ENCODE measurements at regions not wholly inside any gene's neighbourhood (a gene's known extent, or its start where the extent isn't known, plus 50 kb on each side); places are given as distances from the start of the nearest gene placed in this dataset.
"Not testable (repeated sequence)": the region's sequence is repeated elsewhere in the genome, so short reads cannot be mapped to it uniquely, and the experiment has no call there.

DNA sequence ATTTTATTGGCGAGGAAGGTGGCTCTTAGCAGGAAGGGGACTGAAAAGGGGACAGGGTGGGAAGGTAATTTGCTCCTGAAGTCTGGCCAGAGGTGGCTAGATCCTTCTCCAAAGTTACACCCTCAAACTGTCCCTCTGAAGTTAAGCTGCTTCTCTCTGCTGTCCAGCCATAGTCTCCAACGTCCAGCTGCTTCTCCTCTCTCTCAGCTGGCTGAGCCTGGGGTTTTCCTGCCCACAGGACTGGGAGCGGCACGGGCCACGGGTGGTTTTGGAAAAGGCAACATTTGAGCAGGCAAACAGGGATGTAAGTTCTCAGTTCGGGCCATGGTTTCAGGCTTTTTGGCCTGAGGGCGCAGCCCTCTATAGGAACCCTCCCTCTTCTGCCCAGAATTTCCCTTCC is 128.3 kb downstream of the YIPF5 start:
- DNase-seq (ENCODE audit: extremely low read depth, low read depth), result no peak

- no peak for DNase-seq (ENCODE audit: extremely low read depth, low read depth)
Observed at GRCh38 chr5:144048259-144048856, 122.1 kb downstream of the YIPF5 start.

DNA sequence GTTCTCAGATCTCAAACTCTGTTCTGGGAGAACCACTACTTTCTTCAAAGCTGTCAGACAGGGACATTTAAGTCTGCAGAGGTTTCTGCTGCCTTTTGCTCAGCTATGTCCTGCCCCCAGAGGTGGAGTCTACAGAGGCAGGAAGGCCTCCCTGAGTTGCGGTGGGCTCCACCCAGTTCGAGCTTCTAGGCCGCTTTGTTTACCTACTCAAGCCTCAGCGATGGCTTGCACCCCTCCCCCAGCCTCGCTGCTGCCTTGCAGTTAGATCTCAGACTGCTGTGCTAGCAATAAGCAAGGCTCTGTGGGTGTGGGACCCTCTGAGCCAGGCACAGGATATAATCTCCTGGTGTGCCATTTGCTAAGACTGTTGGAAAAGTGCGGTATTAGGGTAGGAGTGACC is 115.1 kb downstream of the YIPF5 start:
- DNase-seq (ENCODE audit: extremely low read depth, low read depth), result not testable (repeated sequence)

GRCh38 chr5:144060091-144060490 is 110.4 kb downstream of the YIPF5 start:
- DNase-seq (ENCODE audit: extremely low read depth, low read depth), result not testable (repeated sequence)

DNA sequence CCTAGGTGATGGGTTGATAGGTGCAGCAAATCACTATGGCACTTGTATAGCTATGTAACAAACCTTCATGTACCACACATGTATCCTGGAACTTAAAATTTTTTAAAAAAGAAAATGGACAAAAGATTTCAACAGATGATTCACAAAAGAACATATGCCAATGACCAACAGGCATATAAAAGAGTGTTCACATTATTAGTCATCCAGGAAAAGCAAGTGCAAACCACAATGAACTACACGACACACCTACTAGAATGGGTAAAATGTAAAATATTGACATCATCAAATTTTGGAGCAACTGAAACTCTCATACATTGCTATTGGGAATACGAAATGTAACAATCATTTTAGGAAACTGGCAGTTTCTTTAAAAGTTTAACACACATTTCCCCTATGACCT is 109.9 kb downstream of the YIPF5 start:
- DNase-seq (ENCODE audit: extremely low read depth, low read depth), result no peak

DNA sequence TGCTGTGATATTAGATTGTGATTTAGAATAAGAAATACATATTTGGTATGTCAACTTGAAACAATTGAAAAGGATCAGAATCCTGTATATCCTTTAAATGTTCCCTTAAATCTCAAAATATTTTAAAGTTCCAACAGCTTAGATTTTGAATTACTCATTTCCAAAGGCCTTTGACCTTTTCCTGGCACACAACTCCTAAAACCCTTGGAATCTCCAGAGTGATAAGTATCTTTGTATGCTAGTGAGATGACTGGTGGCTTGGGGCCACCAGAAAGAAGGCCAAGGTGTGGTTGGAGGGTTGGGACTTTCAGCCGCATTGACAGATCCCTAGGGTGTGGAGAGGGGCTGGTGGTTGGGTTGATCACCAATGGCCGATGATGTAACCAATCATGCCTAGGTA is 104.7 kb downstream of the YIPF5 start:
- DNase-seq (ENCODE audit: extremely low read depth, low read depth), result no peak

GRCh38 chr5:144072518-144072927 is 97.9 kb downstream of the YIPF5 start:
- DNase-seq (ENCODE audit: extremely low read depth, low read depth), result no peak

GRCh38 chr5:144076521-144077083 is 93.9 kb downstream of the YIPF5 start:
- DNase-seq (ENCODE audit: extremely low read depth, low read depth), result no peak

GRCh38 chr5:144083185-144083584 is 87.3 kb downstream of the YIPF5 start:
- DNase-seq (ENCODE audit: extremely low read depth, low read depth), result no peak

GRCh38 chr5:144084971-144085370 is 85.5 kb downstream of the YIPF5 start:
- no peak for DNase-seq (ENCODE audit: extremely low read depth, low read depth)

DNA sequence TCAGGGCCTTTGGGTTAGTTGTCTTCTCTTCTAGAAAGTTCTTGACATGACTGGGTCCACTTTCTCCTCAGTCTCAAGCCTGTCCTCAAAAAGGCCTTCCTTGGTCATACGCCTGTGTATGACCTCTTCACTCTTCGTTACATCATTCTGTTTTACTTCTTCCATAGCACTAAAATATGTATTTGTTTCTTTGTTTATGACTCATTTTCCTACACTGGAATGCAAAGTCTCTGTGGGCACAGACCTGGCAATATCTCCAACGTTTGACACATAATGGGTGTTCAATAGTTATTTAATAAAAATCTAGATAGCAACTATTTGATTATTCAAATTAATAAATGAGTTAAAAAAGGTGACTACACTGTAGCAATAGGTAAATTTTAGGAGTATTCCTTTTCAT is 85.1 kb downstream of the YIPF5 start:
- DNase-seq (ENCODE audit: extremely low read depth, low read depth), result no peak

- no peak for DNase-seq (ENCODE audit: extremely low read depth, low read depth)
Observed at GRCh38 chr5:144086295-144086694, 84.2 kb downstream of the YIPF5 start.

DNA sequence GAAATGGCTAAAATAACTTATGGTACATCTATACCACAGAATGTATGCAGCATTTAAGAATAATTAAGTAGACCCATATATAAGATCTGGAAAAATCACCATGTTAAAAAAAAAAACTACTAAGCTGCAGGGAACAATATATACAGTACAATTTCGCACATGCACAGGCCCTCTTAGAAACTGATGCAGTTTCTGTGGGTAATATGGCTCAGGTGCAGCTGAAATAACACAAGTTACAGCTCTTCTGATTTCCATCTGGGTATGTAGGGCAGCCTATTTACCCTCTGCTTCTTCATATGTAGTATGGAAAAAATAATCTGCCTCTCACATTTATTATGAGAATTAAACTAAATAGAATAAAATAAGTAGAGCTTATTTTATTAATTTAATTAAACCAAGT is 82.9 kb downstream of the YIPF5 start:
- no peak for DNase-seq (ENCODE audit: extremely low read depth, low read depth)

DNA sequence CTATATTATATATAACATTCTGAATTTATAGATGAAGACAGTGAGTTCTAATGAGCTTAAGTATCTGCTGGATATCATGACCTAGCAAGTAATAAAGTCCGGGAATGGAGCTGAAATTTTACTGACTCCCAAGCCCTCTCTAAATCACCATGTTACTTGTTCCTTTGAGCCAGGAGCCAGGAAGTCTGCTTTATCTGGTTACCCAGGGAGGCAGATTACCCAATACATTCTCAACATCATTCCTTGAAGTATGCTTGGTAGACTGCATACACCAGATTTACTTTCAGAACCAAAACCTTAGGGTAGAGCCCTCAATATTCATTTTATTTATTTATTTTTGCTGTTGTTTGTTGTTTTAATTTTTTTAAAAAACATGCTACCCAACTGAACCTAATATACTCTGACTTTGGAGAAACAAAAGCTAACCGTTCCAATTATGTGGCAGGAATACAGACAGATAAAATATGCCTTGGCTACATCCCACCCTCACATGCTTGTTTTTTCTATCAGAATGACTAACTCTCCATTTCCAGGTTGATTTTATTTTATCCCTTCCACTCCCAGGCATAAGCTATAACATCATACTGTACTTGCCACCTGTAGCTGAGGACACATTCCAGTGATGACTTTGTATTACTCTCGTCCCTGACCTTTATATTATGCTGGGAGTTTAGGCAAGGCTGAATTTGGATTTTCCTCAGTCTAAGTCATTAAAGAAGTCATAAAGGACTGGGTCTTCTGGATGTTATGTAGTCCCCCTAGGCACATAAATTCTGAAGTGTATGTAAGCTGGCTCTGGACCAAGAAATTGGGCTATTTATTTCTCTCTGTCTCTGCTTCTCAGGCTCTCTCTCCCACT is 82.0 kb downstream of the YIPF5 start:
- no peak for DNase-seq (ENCODE audit: extremely low read depth, low read depth)

DNA sequence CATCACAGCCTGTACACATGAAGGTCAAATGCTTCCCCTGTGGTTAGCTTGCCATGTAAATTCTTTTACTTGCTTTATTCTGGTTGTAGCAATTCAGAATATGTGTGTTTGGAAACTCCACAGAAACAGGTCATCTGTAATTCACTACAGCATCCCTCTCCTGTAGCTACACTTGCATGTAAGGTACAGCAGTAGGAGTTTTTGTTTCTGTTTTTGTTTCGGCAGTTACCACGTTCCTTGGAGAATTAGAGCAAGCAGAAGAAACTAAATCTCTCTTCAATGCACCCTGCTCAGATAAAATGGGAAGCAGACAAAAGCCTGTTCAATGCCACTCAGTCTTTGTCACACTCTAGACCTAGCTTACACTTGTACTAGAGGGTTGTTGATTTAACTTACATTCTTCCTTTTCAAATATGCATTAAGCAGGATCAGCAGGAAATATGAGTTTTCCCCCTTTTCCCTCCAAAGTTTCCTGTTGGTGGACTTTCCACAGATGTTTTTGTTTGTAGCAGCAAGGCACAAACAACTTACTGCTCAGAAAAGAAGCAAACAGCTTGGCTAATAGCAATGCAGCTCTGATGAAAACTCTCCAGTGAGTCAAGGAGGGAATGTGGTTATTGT is 80.9 kb downstream of the YIPF5 start:
- no peak for DNase-seq (ENCODE audit: extremely low read depth, low read depth)

DNA sequence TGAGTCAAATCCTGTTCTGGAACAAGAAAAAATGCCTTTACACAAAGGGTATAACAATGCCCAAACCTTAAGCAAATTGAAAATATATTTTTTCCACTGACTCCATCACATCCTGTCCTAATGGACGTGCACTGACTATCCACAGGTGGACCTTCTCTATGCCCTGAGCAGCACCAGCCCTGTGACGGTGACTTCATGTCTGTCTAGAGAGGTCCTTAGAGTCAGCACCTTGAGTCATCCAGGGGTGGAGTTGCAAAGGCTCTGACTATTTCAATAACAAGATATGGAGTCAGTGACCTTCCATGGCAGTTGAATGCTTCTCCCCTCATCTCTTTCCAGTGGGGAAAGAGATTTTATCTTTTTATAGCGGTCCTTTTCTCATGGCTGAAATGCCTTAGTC is 78.0 kb downstream of the YIPF5 start:
- DNase-seq (ENCODE audit: extremely low read depth, low read depth), result no peak

DNA sequence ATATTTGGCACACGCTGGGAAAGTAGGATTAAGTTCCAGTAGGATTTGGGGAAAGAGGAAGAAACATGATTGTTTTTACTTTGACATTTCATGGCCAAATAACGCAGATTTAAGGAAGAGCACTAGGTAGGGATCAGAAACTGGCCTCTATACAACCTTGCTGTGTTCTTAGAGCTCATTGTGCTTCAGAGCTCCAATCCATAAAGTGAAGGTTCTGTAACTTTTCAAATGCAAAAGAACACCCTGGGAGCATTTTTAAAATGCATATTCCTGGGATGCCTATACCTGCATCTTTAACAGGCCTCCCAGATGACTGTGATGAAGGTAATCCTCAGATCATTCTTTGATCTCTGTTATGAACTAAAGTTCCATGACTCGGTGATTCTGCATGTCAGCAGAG is 77.1 kb downstream of the YIPF5 start:
- DNase-seq (ENCODE audit: extremely low read depth, low read depth), result no peak

DNA sequence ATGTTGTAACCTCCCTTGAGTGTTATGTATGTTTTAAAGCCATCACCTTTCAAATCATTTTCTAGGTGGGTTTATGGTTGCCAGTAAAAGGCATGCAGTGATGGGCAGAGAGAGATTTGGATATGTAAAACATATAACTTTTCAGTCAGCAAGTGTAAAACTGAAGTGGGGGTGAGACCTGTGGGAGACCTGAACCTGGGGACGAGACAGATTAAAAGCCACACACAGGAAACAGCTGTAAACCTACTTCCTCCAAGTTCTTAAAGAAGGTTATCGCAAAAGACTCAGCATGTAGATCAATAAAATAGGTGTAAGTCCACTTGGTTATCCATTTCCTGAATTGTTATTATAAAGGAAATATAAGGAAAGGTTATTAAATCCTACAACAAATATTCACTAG is 76.6 kb downstream of the YIPF5 start:
- no peak for DNase-seq (ENCODE audit: extremely low read depth, low read depth)

DNA sequence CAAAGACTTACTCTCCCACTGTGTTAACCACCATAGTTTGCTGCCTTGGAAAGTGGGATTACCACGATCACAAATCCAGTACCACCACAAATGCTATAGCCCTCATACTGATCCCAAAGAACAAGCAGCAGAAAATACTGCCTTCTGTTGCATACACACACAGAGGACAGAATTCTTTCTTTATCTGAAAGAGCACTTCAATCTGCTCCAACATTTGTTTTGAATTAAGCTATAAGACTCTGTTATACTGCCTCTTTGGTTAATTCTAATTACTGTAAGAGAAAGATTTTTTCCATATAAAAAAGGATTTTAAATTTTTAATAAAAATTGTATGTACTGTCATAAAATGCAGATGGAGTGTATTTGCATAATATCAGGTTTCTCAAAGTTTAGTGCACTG is 69.8 kb downstream of the YIPF5 start:
- no peak for DNase-seq (ENCODE audit: extremely low read depth, low read depth)

DNA sequence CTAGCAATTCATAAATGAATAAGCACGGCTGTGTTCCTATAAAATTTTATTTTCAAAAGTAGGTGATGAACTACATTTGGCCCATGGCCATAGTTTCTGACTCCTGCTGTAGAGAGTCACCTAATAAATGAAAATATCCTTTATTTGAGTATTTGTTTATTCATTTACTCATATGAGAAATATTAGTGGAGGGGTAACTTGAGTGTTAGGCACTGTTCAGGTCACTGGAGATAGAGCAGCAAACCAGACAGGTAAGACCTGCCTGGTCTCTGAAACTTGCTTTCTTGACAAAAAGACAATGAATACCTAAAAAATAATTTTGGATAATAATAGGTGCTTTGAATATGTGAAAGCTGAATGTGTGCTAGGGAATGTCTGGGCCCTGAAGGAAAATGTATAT is 68.8 kb downstream of the YIPF5 start:
- DNase-seq (ENCODE audit: extremely low read depth, low read depth), result no peak

GRCh38 chr5:144102361-144102760 is 68.1 kb downstream of the YIPF5 start:
- no peak for DNase-seq (ENCODE audit: extremely low read depth, low read depth)

DNA sequence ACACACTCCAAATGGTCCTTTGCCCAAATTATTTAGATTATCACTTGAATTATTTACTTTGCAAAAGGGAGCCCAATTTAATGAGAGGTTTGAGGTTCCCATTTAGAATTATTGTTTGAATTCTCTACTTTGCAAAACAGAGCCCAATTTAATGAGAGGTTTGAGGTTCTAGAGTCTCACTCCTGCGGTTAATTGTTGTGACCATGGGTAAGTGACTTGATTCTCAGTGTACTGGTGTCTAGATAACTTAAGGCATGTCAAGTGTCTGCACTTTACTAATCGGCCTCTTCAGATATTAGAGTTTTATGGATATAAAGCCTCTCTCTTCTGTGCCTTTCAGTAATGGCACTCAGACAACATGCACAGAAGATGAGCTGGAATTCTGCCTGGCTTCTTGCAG is 67.5 kb downstream of the YIPF5 start:
- DNase-seq (ENCODE audit: extremely low read depth, low read depth), result no peak

Data from NCI-H460 (cell line).